PC-3 (cell line): ENCODE measurements at regions not wholly inside any gene's neighbourhood (a gene's known extent, or its start where the extent isn't known, plus 50 kb on each side); places are given as distances from the start of the nearest gene placed in this dataset.

Experiments used
- ATAC-seq: fragments of 200-7000 bp; cut with Tn5 transposase; 2 replicates; pipeline ENCODE4 v1.9.1; 2020; ENCODE audit warnings: mild to moderate bottlenecking, moderate library complexity
- BruUV-seq: library from RNA; stranded (reverse); fragments of 400-500 nt; replicated peaks from 2 replicates; lab custom pipeline; 2021; lab: Mats Ljungman, UMichigan
- CTCF ChIA-PET: fragments of 300-600 bp; sonication (Branson Sonifier 250); formaldehyde crosslinking; loops from one replicate; lab custom pipeline; 2022; ENCODE audit warnings: antibody characterized with exemption; lab: Charles Lee
- POLR2A ChIA-PET: fragments of 300-600 bp; sonication (Branson Sonifier 250); formaldehyde crosslinking; loops from one replicate; lab custom pipeline; 2022; ENCODE audit warnings: antibody characterized with exemption; ENCODE audit not compliant: unreplicated experiment; lab: Charles Lee
- DNase-seq: peaks from one replicate; pipeline ENCODE4 v3.0.0-alpha.2; 2015
- H2AFZ ChIP-seq: fragments of 300-600 bp; sonication (generic); 2 replicates; pipeline ENCODE4 v1.6.0; 2016; ENCODE audit warnings: antibody characterized with exemption, low read length
- H3F3A ChIP-seq: fragments of 300-600 bp; sonication (generic); one replicate; pipeline ENCODE4 v1.6.0; 2017; ENCODE audit warnings: antibody characterized with exemption, low read length, control low read depth, mild to moderate bottlenecking; ENCODE audit not compliant: unreplicated experiment
- H3K27ac ChIP-seq: fragments of 300-600 bp; sonication (generic); 2 replicates; pipeline ENCODE4 v1.5.1; 2016; ENCODE audit warnings: mild to moderate bottlenecking, low read length
- H3K27me3 ChIP-seq: fragments of 300-600 bp; sonication (generic); 2 replicates; pipeline ENCODE4 v1.6.1; 2016; ENCODE audit warnings: low read length, mixed read lengths
- H3K36me3 ChIP-seq: fragments of 300-600 bp; sonication (generic); 2 replicates; pipeline ENCODE4 v1.6.1; 2016; ENCODE audit warnings: low read depth, mixed run types, low read length, mixed read lengths
- H3K4me1 ChIP-seq: fragments of 300-600 bp; sonication (generic); 2 replicates; pipeline ENCODE4 v1.5.1; 2016; ENCODE audit warnings: low read length; ENCODE audit not compliant: insufficient read depth
- H3K4me2 ChIP-seq: fragments of 300-600 bp; sonication (generic); 2 replicates; pipeline ENCODE4 v1.6.0; 2016; ENCODE audit warnings: low read length
- H3K4me3 ChIP-seq: fragments of 300-600 bp; sonication (generic); 2 replicates; pipeline ENCODE4 v1.5.1; 2016; ENCODE audit warnings: mild to moderate bottlenecking, low read length, mixed read lengths
- H3K79me2 ChIP-seq: fragments of 300-600 bp; sonication (generic); 2 replicates; pipeline ENCODE4 v1.6.1; 2017; ENCODE audit warnings: low read length, mixed read lengths
- H3K9ac ChIP-seq: fragments of 300-600 bp; sonication (generic); 2 replicates; pipeline ENCODE4 v1.6.0; 2016; ENCODE audit warnings: mild to moderate bottlenecking, low read length
- H3K9me2 ChIP-seq: fragments of 300-600 bp; sonication (generic); replicated peaks from 2 replicates; pipeline ENCODE4 v1.6.1; 2016; ENCODE audit warnings: mixed run types, low read length, mixed read lengths
- H3K9me3 ChIP-seq: fragments of 300-600 bp; sonication (generic); 2 replicates; pipeline ENCODE4 v1.6.1; 2016; ENCODE audit warnings: low read length, mixed read lengths
- H4K20me1 ChIP-seq: fragments of 300-600 bp; sonication (generic); 2 replicates; pipeline ENCODE4 v1.6.1; 2016; ENCODE audit warnings: low read length, mixed read lengths
- CTCF ChIP-seq: fragments of 300-600 bp; sonication (generic); conservative IDR thresholded peaks from 2 replicates; pipeline ENCODE4 v1.5.1; 2017; ENCODE audit warnings: antibody characterized with exemption, low read depth, mild to moderate bottlenecking, low read length
- EZH2 ChIP-seq: fragments of 300-600 bp; sonication (generic); IDR thresholded peaks from one replicate; pipeline ENCODE4 v1.6.1; 2017; ENCODE audit warnings: antibody characterized with exemption, mild to moderate bottlenecking, low read length; ENCODE audit not compliant: unreplicated experiment
- EZH2phosphoT487 ChIP-seq: fragments of 300-600 bp; sonication (generic); IDR thresholded peaks from 2 replicates; pipeline ENCODE4 v1.6.1; 2018; ENCODE audit warnings: mild to moderate bottlenecking, antibody characterized with exemption, low read length, borderline replicate concordance
- intact Hi-C: fragments of 100-400 bp; cut with micrococcal nuclease; formaldehyde crosslinking; loops from 2 replicates; pipeline ENCODE4 v1.9.0; 2023

GRCh38 chr4:62159306-62159705 lies 959.2 kb downstream of the ADGRL3 start:
- TF ChIP-seq EZH2phosphoT487: no peak
- intact Hi-C loops: no loop called here
- CTCF ChIA-PET: no interaction called here

GRCh38 chr4:62156205-62156604 lies 956.1 kb downstream of the ADGRL3 start:
- no TSS peak for BruUV-seq
- POLR2A ChIA-PET: no interaction called here

More at GRCh38 chr4:62159306-62159705, 959.2 kb downstream of the ADGRL3 start:
- H3K4me3 ChIP-seq: no peak overlapping the region
- H2AFZ ChIP-seq: no peak overlapping the region
- DNase-seq: no peak
- H3K9me3 ChIP-seq: no peaks in the 10 kb centered on the region
- POLR2A ChIA-PET: no interaction called here
- no peak overlapping the region for H3K9ac ChIP-seq
- H3K4me1 ChIP-seq: 0 out of 2 replicates have a peak, but pooled peaks cover 1% of the 10 kb centered on the region
- no peaks in the 10 kb centered on the region for H3F3A ChIP-seq
- H3K4me2 ChIP-seq: no peak overlapping the region
- no peaks in the 10 kb centered on the region for H3K36me3 ChIP-seq
- H3K9me2 ChIP-seq: no peaks in the 10 kb centered on the region
- H4K20me1 ChIP-seq: no peaks in the 10 kb centered on the region
- ATAC-seq: no peak
- H3K27ac ChIP-seq: no peak overlapping the region
- no peaks in the 10 kb centered on the region for H3K79me2 ChIP-seq
- H3K27me3 ChIP-seq: no peaks in the 10 kb centered on the region
- no TSS peak for BruUV-seq

GRCh38 chr4:62145276-62145675 lies 945.1 kb downstream of the ADGRL3 start:
- no peak for TF ChIP-seq EZH2phosphoT487
- no peak for TF ChIP-seq EZH2
- TF ChIP-seq CTCF: no peak
- ATAC-seq: no peak
- intact Hi-C loops: no loop called here

More at GRCh38 chr4:62156205-62156604, 956.1 kb downstream of the ADGRL3 start:
- TF ChIP-seq EZH2phosphoT487: no peak
- TF ChIP-seq CTCF: no peak
- no peak for TF ChIP-seq EZH2
- Histone ChIP-seq H3K4me2 (no peak overlapping the region), H3K79me2 (no peaks in the 10 kb centered on the region), H2AFZ (no peak overlapping the region), H4K20me1 (no peaks in the 10 kb centered on the region), H3K9ac (no peak overlapping the region), H3K36me3 (no peaks in the 10 kb centered on the region), H3K27ac (no peak overlapping the region), H3K4me1 (no peaks in the 10 kb centered on the region), H3K27me3 (no peaks in the 10 kb centered on the region), H3K4me3 (no peak overlapping the region), H3K9me3 (no peaks in the 10 kb centered on the region), H3K9me2 (no peaks in the 10 kb centered on the region), H3F3A (no peaks in the 10 kb centered on the region)
- DNase-seq (no peak), ATAC-seq (no peak)
- intact Hi-C loops: no loop called here
- CTCF ChIA-PET: no interaction called here

More at GRCh38 chr4:62145276-62145675, 945.1 kb downstream of the ADGRL3 start:
- Histone ChIP-seq H2AFZ (no peak overlapping the region), H3K4me3 (no peak overlapping the region), H4K20me1 (no peaks in the 10 kb centered on the region), H3K9me2 (no peaks in the 10 kb centered on the region), H3K36me3 (no peaks in the 10 kb centered on the region), H3K9me3 (no peaks in the 10 kb centered on the region), H3F3A (no peaks in the 10 kb centered on the region), H3K9ac (no peak overlapping the region), H3K27ac (no peak overlapping the region), H3K4me2 (no peak overlapping the region), H3K27me3 (no peaks in the 10 kb centered on the region), H3K4me1 (no peaks in the 10 kb centered on the region), H3K79me2 (no peaks in the 10 kb centered on the region)
- BruUV-seq: no TSS peak
- ChIA-PET POLR2A (no interaction called here), CTCF (no interaction called here)
- DNase-seq: no peak
